Panc1 (cell line): ENCODE measurements at regions not wholly inside any gene's neighbourhood (a gene's known extent, or its start where the extent isn't known, plus 50 kb on each side); places are given as distances from the start of the nearest gene placed in this dataset.
"Not testable (repeated sequence)": the region's sequence is repeated elsewhere in the genome, so short reads cannot be mapped to it uniquely, and the experiment has no call there.

ENCODE experiments used
- ATAC-seq: fragments of 200-7000 bp; cut with Tn5 transposase; 2 replicates; pipeline ENCODE4 v1.9.1; 2020; ENCODE audit warnings: mild to moderate bottlenecking, moderate library complexity
- BruUV-seq: library from RNA; stranded (reverse); fragments of 400-500 nt; replicated peaks from 2 replicates; lab custom pipeline; 2021; lab: Mats Ljungman, UMichigan
- CTCF ChIA-PET: fragments of 300-600 bp; sonication (Branson Sonifier 250); formaldehyde crosslinking; loops from one replicate; lab custom pipeline; 2022; ENCODE audit warnings: antibody characterized with exemption; lab: Charles Lee
- POLR2A ChIA-PET: fragments of 300-600 bp; sonication (Branson Sonifier 250); formaldehyde crosslinking; loops from one replicate; lab custom pipeline; 2022; ENCODE audit warnings: antibody characterized with exemption; lab: Charles Lee
- DNase-seq: peaks from one replicate; pipeline ENCODE4 v3.0.0-alpha.2; 2010; ENCODE audit warnings: low read depth, low spot score
- H3K27ac ChIP-seq: 2 replicates; pipeline ENCODE4 v1.5.1; 2011; ENCODE audit warnings: mild to moderate bottlenecking, low read length, inconsistent platforms
- H3K27me3 ChIP-seq: fragments of 200-500 bp; sonication (Bioruptor generic); 2 replicates; pipeline ENCODE4 v1.6.0; 2014; ENCODE audit warnings: low read length, inconsistent platforms; ENCODE audit not compliant: control insufficient read depth, insufficient read depth
- H3K36me3 ChIP-seq: fragments of 200-500 bp; sonication (Bioruptor generic); 2 replicates; pipeline ENCODE4 v1.5.1; 2014; ENCODE audit warnings: inconsistent platforms, mild to moderate bottlenecking, low read length, moderate library complexity; ENCODE audit not compliant: control insufficient read depth, insufficient read depth
- H3K4me1 ChIP-seq: 2 replicates; pipeline ENCODE4 v1.5.1; 2011; ENCODE audit warnings: inconsistent platforms, mild to moderate bottlenecking, low read length, moderate library complexity; ENCODE audit not compliant: control insufficient read depth, insufficient read depth
- H3K4me3 ChIP-seq, 2 experiments: 2 replicates each; pipeline ENCODE4 v1.5.1; 2011 to 2012; ENCODE audit warnings: low read depth in 2 of 2, low read length in 2 of 2, mild to moderate bottlenecking in 2 of 2, inconsistent platforms in 1 of 2, moderate library complexity in 1 of 2
- H3K9me3 ChIP-seq: fragments of 200-500 bp; sonication (Bioruptor generic); 2 replicates; pipeline ENCODE4 v1.5.1; 2014; ENCODE audit warnings: low read depth, mild to moderate bottlenecking, inconsistent platforms, low read length, moderate library complexity; ENCODE audit not compliant: control insufficient read depth, insufficient read depth
- POLR2AphosphoS5 ChIP-seq: IDR thresholded peaks from 2 replicates; pipeline ENCODE4 v1.6.1; 2012; ENCODE audit warnings: mild to moderate bottlenecking, low read depth, low read length, moderate library complexity
- SIN3A ChIP-seq: IDR thresholded peaks from 2 replicates; pipeline ENCODE4 v1.6.1; 2012; ENCODE audit warnings: low read depth, mild to moderate bottlenecking, low read length, moderate library complexity, borderline replicate concordance; ENCODE audit not compliant: insufficient read depth
- TCF7L2 ChIP-seq: IDR thresholded peaks from 2 replicates; pipeline ENCODE4 v1.6.1; 2011; ENCODE audit warnings: mild to moderate bottlenecking, low read depth, low read length, inconsistent platforms
- in situ Hi-C: cut with HindIII; loops from 2 replicates; pipeline ENCODE4 v1.10.0; 2016; ENCODE audit warnings: low sequenced_read_pairs, low pct_unique_long_range_greater_than_20kb
- intact Hi-C: fragments of 100-400 bp; cut with micrococcal nuclease; formaldehyde crosslinking; loops from one replicate; pipeline ENCODE4 v1.10.0; 2022; ENCODE audit not compliant: unreplicated experiment
- TF ChIP-seq, protein P1 (sequence below): fragments of 450-650 bp; IDR thresholded peaks from 2 replicates; pipeline ENCODE4 v1.5.1; 2017; ENCODE audit warnings: mild to moderate bottlenecking
- TF ChIP-seq, protein P2 (sequence below), 2 experiments: IDR thresholded peaks; 2 replicates each; pipeline ENCODE4 v1.6.1; 2011 to 2012; ENCODE audit warnings: low read depth in 2 of 2, control low read depth in 1 of 2, low read length in 1 of 2, mild to moderate bottlenecking in 1 of 2, moderate library complexity in 1 of 2; ENCODE audit not compliant: insufficient read depth in 1 of 2

DNA sequence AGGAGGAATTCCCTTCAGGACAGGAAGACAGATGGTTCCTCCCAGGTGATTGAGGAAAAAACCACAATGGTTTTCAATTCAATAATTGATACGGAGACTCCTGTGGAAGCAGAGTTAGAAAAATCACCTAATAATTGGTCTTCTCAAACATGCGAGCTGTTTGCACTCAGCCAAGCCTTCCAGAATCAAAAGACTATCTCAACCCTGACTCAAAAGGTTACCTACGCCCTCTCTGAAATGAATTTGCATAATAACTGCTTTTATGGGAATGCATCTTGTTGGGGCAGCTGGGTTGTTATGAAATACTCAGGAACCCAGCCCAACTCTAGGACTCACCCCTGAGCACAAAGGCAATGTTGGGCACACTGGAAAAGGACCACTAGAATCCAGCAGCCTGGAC, 66.9 kb upstream of the ARSJ start:
- TF ChIP-seq TCF7L2 (no peak), SIN3A (no peak), POLR2AphosphoS5 (no peak)
- TF ChIP-seq, protein P1, sequence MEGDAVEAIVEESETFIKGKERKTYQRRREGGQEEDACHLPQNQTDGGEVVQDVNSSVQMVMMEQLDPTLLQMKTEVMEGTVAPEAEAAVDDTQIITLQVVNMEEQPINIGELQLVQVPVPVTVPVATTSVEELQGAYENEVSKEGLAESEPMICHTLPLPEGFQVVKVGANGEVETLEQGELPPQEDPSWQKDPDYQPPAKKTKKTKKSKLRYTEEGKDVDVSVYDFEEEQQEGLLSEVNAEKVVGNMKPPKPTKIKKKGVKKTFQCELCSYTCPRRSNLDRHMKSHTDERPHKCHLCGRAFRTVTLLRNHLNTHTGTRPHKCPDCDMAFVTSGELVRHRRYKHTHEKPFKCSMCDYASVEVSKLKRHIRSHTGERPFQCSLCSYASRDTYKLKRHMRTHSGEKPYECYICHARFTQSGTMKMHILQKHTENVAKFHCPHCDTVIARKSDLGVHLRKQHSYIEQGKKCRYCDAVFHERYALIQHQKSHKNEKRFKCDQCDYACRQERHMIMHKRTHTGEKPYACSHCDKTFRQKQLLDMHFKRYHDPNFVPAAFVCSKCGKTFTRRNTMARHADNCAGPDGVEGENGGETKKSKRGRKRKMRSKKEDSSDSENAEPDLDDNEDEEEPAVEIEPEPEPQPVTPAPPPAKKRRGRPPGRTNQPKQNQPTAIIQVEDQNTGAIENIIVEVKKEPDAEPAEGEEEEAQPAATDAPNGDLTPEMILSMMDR, result no peak
- TF ChIP-seq, protein P2, sequence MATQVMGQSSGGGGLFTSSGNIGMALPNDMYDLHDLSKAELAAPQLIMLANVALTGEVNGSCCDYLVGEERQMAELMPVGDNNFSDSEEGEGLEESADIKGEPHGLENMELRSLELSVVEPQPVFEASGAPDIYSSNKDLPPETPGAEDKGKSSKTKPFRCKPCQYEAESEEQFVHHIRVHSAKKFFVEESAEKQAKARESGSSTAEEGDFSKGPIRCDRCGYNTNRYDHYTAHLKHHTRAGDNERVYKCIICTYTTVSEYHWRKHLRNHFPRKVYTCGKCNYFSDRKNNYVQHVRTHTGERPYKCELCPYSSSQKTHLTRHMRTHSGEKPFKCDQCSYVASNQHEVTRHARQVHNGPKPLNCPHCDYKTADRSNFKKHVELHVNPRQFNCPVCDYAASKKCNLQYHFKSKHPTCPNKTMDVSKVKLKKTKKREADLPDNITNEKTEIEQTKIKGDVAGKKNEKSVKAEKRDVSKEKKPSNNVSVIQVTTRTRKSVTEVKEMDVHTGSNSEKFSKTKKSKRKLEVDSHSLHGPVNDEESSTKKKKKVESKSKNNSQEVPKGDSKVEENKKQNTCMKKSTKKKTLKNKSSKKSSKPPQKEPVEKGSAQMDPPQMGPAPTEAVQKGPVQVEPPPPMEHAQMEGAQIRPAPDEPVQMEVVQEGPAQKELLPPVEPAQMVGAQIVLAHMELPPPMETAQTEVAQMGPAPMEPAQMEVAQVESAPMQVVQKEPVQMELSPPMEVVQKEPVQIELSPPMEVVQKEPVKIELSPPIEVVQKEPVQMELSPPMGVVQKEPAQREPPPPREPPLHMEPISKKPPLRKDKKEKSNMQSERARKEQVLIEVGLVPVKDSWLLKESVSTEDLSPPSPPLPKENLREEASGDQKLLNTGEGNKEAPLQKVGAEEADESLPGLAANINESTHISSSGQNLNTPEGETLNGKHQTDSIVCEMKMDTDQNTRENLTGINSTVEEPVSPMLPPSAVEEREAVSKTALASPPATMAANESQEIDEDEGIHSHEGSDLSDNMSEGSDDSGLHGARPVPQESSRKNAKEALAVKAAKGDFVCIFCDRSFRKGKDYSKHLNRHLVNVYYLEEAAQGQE (IDR thresholded peaks at IDR 0.05; ENCODE audit: insufficient read depth in 1 of 2, low read depth in 2 of 2, low read length in 1 of 2), result no peak
- intact Hi-C loops (no loop called here), in situ Hi-C loops (no loop called here)
- Histone ChIP-seq H3K4me3 (no peak overlapping the region), H3K4me1 (no peaks in the 10 kb centered on the region), H3K27me3 (no peaks in the 10 kb centered on the region), H3K36me3 (no peaks in the 10 kb centered on the region), H3K9me3 (no peaks in the 10 kb centered on the region), H3K27ac (no peak overlapping the region)
- ChIA-PET CTCF (no interaction called here), POLR2A (no interaction called here)
- no TSS peak for BruUV-seq
- no peak for ATAC-seq
- DNase-seq, result no peak

DNA sequence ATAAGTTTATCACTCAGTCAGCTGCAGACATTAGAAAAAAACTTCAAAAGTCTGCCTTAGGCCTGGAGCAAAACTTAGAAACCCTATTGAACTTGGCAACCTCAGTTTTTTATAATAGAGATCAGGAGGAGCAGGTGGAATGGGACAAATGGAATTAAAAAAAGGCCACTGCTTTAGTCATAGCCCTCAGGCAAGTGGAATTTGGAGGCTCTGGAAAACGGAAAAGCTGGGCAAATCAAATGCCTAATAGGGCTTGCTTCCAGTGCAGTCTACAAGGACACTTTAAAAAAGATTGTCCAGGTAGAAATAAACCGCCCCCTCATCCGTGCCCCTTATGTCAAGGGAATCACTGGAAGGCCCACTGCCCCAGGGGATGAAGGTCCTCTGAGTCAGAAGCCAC, 68.7 kb upstream of the ARSJ start:
- POLR2A ChIA-PET, H3K36me3 ChIP-seq, intact Hi-C loops, H3K27ac ChIP-seq, ATAC-seq, BruUV-seq, H3K4me1 ChIP-seq, H3K4me3 ChIP-seq, CTCF ChIA-PET, in situ Hi-C loops, H3K27me3 ChIP-seq, DNase-seq, H3K9me3 ChIP-seq: not testable (repeated sequence)

DNA sequence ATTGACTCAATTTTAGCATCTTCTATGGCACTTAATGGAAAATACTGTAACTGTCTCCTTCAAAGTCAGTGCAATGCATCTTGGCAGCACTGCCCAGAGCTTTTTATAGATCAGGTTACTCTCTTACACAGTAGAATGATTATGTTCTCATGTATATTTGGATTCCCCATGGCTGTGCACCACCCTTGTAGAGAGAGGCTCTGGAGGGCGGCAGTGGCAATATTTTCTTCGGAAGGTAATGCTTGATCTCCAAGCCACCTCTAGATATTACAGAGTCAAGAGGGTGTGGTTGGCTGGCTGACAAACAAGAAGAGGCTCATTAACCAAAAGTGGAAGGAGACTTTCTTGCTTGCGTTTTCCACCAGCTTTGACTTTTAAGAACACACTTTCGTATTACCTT, 72.8 kb upstream of the ARSJ start:
- no peaks in the 10 kb centered on the region for H3K4me1 ChIP-seq
- no peak for ATAC-seq
- in situ Hi-C loops (no loop called here), intact Hi-C loops (no loop called here)
- DNase-seq, result no peak
- H3K27ac ChIP-seq, result no peak overlapping the region
- BruUV-seq, result no TSS peak
- CTCF ChIA-PET, result no interaction called here
- POLR2A ChIA-PET, result no interaction called here
- no peaks in the 10 kb centered on the region for H3K27me3 ChIP-seq
- H3K36me3 ChIP-seq, result no peaks in the 10 kb centered on the region
- H3K4me3 ChIP-seq, result no peak overlapping the region
- H3K9me3 ChIP-seq, result no peaks in the 10 kb centered on the region
- TF ChIP-seq, protein P1, result no peak
- no peak for TF ChIP-seq SIN3A
- TF ChIP-seq POLR2AphosphoS5, result no peak
- TF ChIP-seq TCF7L2, result no peak
- TF ChIP-seq, protein P2 (IDR thresholded peaks at IDR 0.05; ENCODE audit: insufficient read depth in 1 of 2, low read depth in 2 of 2, low read length in 1 of 2), result no peak
